PC-9 (cell line): ENCODE measurements at regions not wholly inside any gene's neighbourhood (a gene's known extent, or its start where the extent isn't known, plus 50 kb on each side); places are given as distances from the start of the nearest gene placed in this dataset.

ENCODE experiments used
- BruUV-seq: library from RNA; stranded (reverse); fragments of 400-500 nt; replicated peaks from 2 replicates; lab custom pipeline; 2021; lab: Mats Ljungman, UMichigan
- CTCF ChIA-PET: fragments of 300-600 bp; sonication (Branson Sonifier 250); formaldehyde crosslinking; loops from one replicate; lab custom pipeline; 2022; ENCODE audit warnings: antibody characterized with exemption; lab: Charles Lee
- POLR2A ChIA-PET: fragments of 300-600 bp; sonication (Branson Sonifier 250); formaldehyde crosslinking; loops from one replicate; lab custom pipeline; 2022; ENCODE audit warnings: antibody characterized with exemption; ENCODE audit not compliant: unreplicated experiment; lab: Charles Lee
- DNase-seq, 2 experiments: peaks; one replicate each; pipeline versions ENCODE4 v3.0.0 to v3.0.0-alpha.2; 2015 to 2022; ENCODE audit warnings: mixed read lengths in 1 of 2
- H2AFZ ChIP-seq: fragments of 200-600 bp; sonication (generic); 2 replicates; pipeline ENCODE4 v1.8.1; 2017; ENCODE audit warnings: antibody characterized with exemption
- H3F3A ChIP-seq: fragments of 200-600 bp; sonication (generic); 2 replicates; pipeline ENCODE4 v1.8.1; 2017; ENCODE audit warnings: antibody characterized with exemption, mild to moderate bottlenecking, low read depth; ENCODE audit not compliant: insufficient read depth
- H3K27ac ChIP-seq: fragments of 200-600 bp; sonication (generic); 2 replicates; pipeline ENCODE4 v1.6.1; 2016; ENCODE audit warnings: mixed run types
- H3K27me3 ChIP-seq: fragments of 200-600 bp; sonication (generic); 2 replicates; pipeline ENCODE4 v1.6.1; 2016; ENCODE audit warnings: low read depth, mixed run types; ENCODE audit not compliant: insufficient read depth
- H3K36me3 ChIP-seq: fragments of 200-600 bp; sonication (generic); 2 replicates; pipeline ENCODE4 v1.6.1; 2016; ENCODE audit warnings: low read depth, mixed run types
- H3K4me1 ChIP-seq: fragments of 200-600 bp; sonication (generic); replicated peaks from 2 replicates; pipeline ENCODE4 v1.6.1; 2016; ENCODE audit warnings: mixed run types; ENCODE audit not compliant: insufficient read depth
- H3K4me2 ChIP-seq: fragments of 200-600 bp; sonication (generic); 2 replicates; pipeline ENCODE4 v1.6.1; 2017; ENCODE audit warnings: mixed run types
- H3K4me3 ChIP-seq: fragments of 200-600 bp; sonication (generic); 2 replicates; pipeline ENCODE4 v1.6.1; 2016; ENCODE audit warnings: mixed run types
- H3K79me2 ChIP-seq: fragments of 200-600 bp; sonication (generic); 2 replicates; pipeline ENCODE4 v1.6.1; 2017; ENCODE audit warnings: low read depth, mixed run types
- H3K9me2 ChIP-seq: fragments of 200-600 bp; sonication (generic); 2 replicates; pipeline ENCODE4 v1.8.1; 2017; ENCODE audit warnings: mild to moderate bottlenecking; ENCODE audit not compliant: insufficient read depth
- H3K9me3 ChIP-seq: fragments of 200-600 bp; sonication (generic); 2 replicates; pipeline ENCODE4 v1.8.1; 2016; ENCODE audit warnings: low read depth; ENCODE audit not compliant: insufficient read depth
- H4K20me1 ChIP-seq: fragments of 200-600 bp; sonication (generic); 2 replicates; pipeline ENCODE4 v1.8.1; 2017; ENCODE audit not compliant: insufficient read depth
- CTCF ChIP-seq: fragments of 200-600 bp; sonication (generic); conservative IDR thresholded peaks from 2 replicates; pipeline ENCODE4 v1.6.1; 2017; ENCODE audit warnings: mixed run types, antibody characterized with exemption, mild to moderate bottlenecking, moderate library complexity
- EZH2 ChIP-seq: fragments of 200-600 bp; sonication (generic); IDR thresholded peaks from 2 replicates; pipeline ENCODE4 v1.8.0; 2017; ENCODE audit warnings: antibody characterized with exemption, low read depth
- intact Hi-C: fragments of 100-400 bp; cut with micrococcal nuclease; formaldehyde crosslinking; loops from one replicate; pipeline ENCODE4 v1.10.0; 2022; ENCODE audit not compliant: unreplicated experiment

GRCh38 chr10:85151506-85151905, 823.1 kb downstream of the CCSER2 start:
- CTCF ChIA-PET, result no interaction called here
- Histone ChIP-seq H3K27ac (no peak overlapping the region), H3K36me3 (no peaks in the 10 kb centered on the region), H2AFZ (no peak overlapping the region), H3K9me2 (no peaks in the 10 kb centered on the region), H4K20me1 (no peaks in the 10 kb centered on the region), H3K9me3 (no peaks in the 10 kb centered on the region), H3K79me2 (no peaks in the 10 kb centered on the region), H3K27me3 (no peaks in the 10 kb centered on the region), H3K4me1 (no peaks in the 10 kb centered on the region), H3F3A (no peaks in the 10 kb centered on the region), H3K4me3 (no peak overlapping the region), H3K4me2 (no peak overlapping the region)
- no peak for DNase-seq
- no peak for TF ChIP-seq CTCF
- no peak for TF ChIP-seq EZH2
- no TSS peak for BruUV-seq
- intact Hi-C loops, result no loop called here
- POLR2A ChIA-PET, result no interaction called here

- Histone ChIP-seq H2AFZ (no peak overlapping the region), H3K27me3 (no peaks in the 10 kb centered on the region), H3K79me2 (no peaks in the 10 kb centered on the region), H3K4me3 (no peak overlapping the region), H3F3A (no peaks in the 10 kb centered on the region), H4K20me1 (no peaks in the 10 kb centered on the region), H3K9me2 (no peaks in the 10 kb centered on the region), H3K4me1 (no peaks in the 10 kb centered on the region), H3K9me3 (no peaks in the 10 kb centered on the region), H3K4me2 (no peak overlapping the region), H3K36me3 (no peaks in the 10 kb centered on the region), H3K27ac (no peak overlapping the region)
- DNase-seq, result no peak
- intact Hi-C loops, result no loop called here
- TF ChIP-seq CTCF (no peak), EZH2 (no peak)
- ChIA-PET POLR2A (no interaction called here), CTCF (no interaction called here)
- no TSS peak for BruUV-seq
These were observed 824.1 kb downstream of the CCSER2 start for GRCh38 chr10:85152496-85152895.

GRCh38 chr10:85152911-85153310, 824.5 kb downstream of the CCSER2 start:
- CTCF ChIA-PET, result no interaction called here

More at GRCh38 chr10:85152911-85153310, 824.5 kb downstream of the CCSER2 start:
- no peaks in the 10 kb centered on the region for H4K20me1 ChIP-seq
- H3K36me3 ChIP-seq, result no peaks in the 10 kb centered on the region
- no TSS peak for BruUV-seq
- H3K27me3 ChIP-seq, result no peaks in the 10 kb centered on the region
- no peaks in the 10 kb centered on the region for H3K9me3 ChIP-seq
- no peak overlapping the region for H2AFZ ChIP-seq
- H3F3A ChIP-seq, result no peaks in the 10 kb centered on the region
- no peak overlapping the region for H3K27ac ChIP-seq
- H3K4me2 ChIP-seq, result no peak overlapping the region
- DNase-seq, result no peak
- H3K79me2 ChIP-seq, result no peaks in the 10 kb centered on the region
- H3K4me3 ChIP-seq, result no peak overlapping the region
- H3K4me1 ChIP-seq, result no peaks in the 10 kb centered on the region
- POLR2A ChIA-PET, result no interaction called here
- no peaks in the 10 kb centered on the region for H3K9me2 ChIP-seq
- TF ChIP-seq EZH2 (no peak), CTCF (no peak)
- intact Hi-C loops, result no loop called here
